Muscle layer of colon (tissue), 2 donors: ENCODE measurements at regions not wholly inside any gene's neighbourhood (a gene's known extent, or its start where the extent isn't known, plus 50 kb on each side); places are given as distances from the start of the nearest gene placed in this dataset.

ENCODE experiments used
- H3K27ac ChIP-seq: one replicate; pipeline ENCODE4 v1.7.0; 2013; ENCODE audit warnings: low read depth, mild to moderate bottlenecking, low read length, moderate library complexity
- H3K27me3 ChIP-seq, 2 donors: one replicate each; pipeline ENCODE4 v1.7.0; 2013; ENCODE audit warnings: low read length in 2 of 2, mild to moderate bottlenecking in 2 of 2; ENCODE audit not compliant: insufficient read depth in 2 of 2, control insufficient read depth in 1 of 2
- H3K36me3 ChIP-seq: one replicate; pipeline ENCODE4 v1.7.0; 2013; ENCODE audit warnings: mild to moderate bottlenecking, low read length; ENCODE audit not compliant: insufficient read depth
- H3K4me1 ChIP-seq: one replicate; pipeline ENCODE4 v1.7.0; 2013; ENCODE audit warnings: mild to moderate bottlenecking, low read length; ENCODE audit not compliant: insufficient read depth
- H3K4me3 ChIP-seq, 2 donors: one replicate each; pipeline ENCODE4 v1.7.0; 2013; ENCODE audit warnings: low read length in 2 of 2, low read depth in 1 of 2, mild to moderate bottlenecking in 1 of 2, moderate library complexity in 1 of 2
- H3K9ac ChIP-seq: one replicate; pipeline ENCODE4 v1.7.0; 2013; ENCODE audit warnings: low read length
- H3K9me3 ChIP-seq: one replicate; pipeline ENCODE4 v1.7.0; 2013; ENCODE audit warnings: mild to moderate bottlenecking, low read length
- donor health status: abdominal sarcoma.
- donor health status: Adenocarcinoma of cecum.

GRCh38 chr4:65789805-65790204 is 119.5 kb upstream of the EPHA5 start:
- Histone ChIP-seq H3K9ac (no peak overlapping the region), H3K36me3 (no peaks in the 10 kb centered on the region), H3K4me1 (no peaks in the 10 kb centered on the region), H3K4me3 (no peak overlapping the region), H3K9me3 (no peaks in the 10 kb centered on the region), H3K27ac (no peak overlapping the region), H3K27me3 (no peaks in the 10 kb centered on the region)

GRCh38 chr4:65789341-65789740 is 119.1 kb upstream of the EPHA5 start:
- H3K9me3 ChIP-seq = no peaks in the 10 kb centered on the region
- H3K4me1 ChIP-seq = no peaks in the 10 kb centered on the region
- no peaks in the 10 kb centered on the region for H3K27me3 ChIP-seq
- no peak overlapping the region for H3K27ac ChIP-seq
- no peak overlapping the region for H3K4me3 ChIP-seq
- H3K9ac ChIP-seq = no peak overlapping the region
- H3K36me3 ChIP-seq = no peaks in the 10 kb centered on the region

GRCh38 chr4:65777270-65777669 is 107.0 kb upstream of the EPHA5 start:
- no peaks in the 10 kb centered on the region for H3K36me3 ChIP-seq
- no peak overlapping the region for H3K4me3 ChIP-seq
- no peak overlapping the region for H3K27ac ChIP-seq
- H3K4me1 ChIP-seq = no peaks in the 10 kb centered on the region
- H3K27me3 ChIP-seq = no peaks in the 10 kb centered on the region
- H3K9me3 ChIP-seq = no peaks in the 10 kb centered on the region
- no peak overlapping the region for H3K9ac ChIP-seq

- Histone ChIP-seq H3K36me3 (no peaks in the 10 kb centered on the region), H3K27ac (no peak overlapping the region), H3K9ac (no peak overlapping the region), H3K9me3 (no peaks in the 10 kb centered on the region), H3K4me3 (no peak overlapping the region), H3K27me3 (no peaks in the 10 kb centered on the region), H3K4me1 (no peaks in the 10 kb centered on the region)
Observed at GRCh38 chr4:65773636-65774035, 103.3 kb upstream of the EPHA5 start.

- no peak overlapping the region for H3K27ac ChIP-seq
- no peaks in the 10 kb centered on the region for H3K4me1 ChIP-seq
- H3K4me3 ChIP-seq = no peak overlapping the region
- H3K9ac ChIP-seq = no peak overlapping the region
- no peaks in the 10 kb centered on the region for H3K27me3 ChIP-seq
- no peaks in the 10 kb centered on the region for H3K36me3 ChIP-seq
- H3K9me3 ChIP-seq = no peaks in the 10 kb centered on the region
Observed at GRCh38 chr4:65747386-65747785, 77.1 kb upstream of the EPHA5 start.

- Histone ChIP-seq H3K4me1 (no peaks in the 10 kb centered on the region), H3K27ac (no peak overlapping the region), H3K9ac (no peak overlapping the region), H3K27me3 (no peaks in the 10 kb centered on the region), H3K9me3 (no peaks in the 10 kb centered on the region), H3K4me3 (no peak overlapping the region), H3K36me3 (no peaks in the 10 kb centered on the region)
Observed at GRCh38 chr4:65738134-65738533, 67.8 kb upstream of the EPHA5 start.

- Histone ChIP-seq H3K36me3 (no peaks in the 10 kb centered on the region), H3K4me3 (no peak overlapping the region), H3K9me3 (no peaks in the 10 kb centered on the region), H3K4me1 (no peaks in the 10 kb centered on the region), H3K9ac (no peak overlapping the region), H3K27ac (no peak overlapping the region), H3K27me3 (no peaks in the 10 kb centered on the region)
Observed at GRCh38 chr4:65737672-65738071, 67.4 kb upstream of the EPHA5 start.

GRCh38 chr4:65724973-65725372 is 54.7 kb upstream of the EPHA5 start:
- no peak overlapping the region for H3K4me3 ChIP-seq
- H3K27me3 ChIP-seq = no peaks in the 10 kb centered on the region
- no peaks in the 10 kb centered on the region for H3K9me3 ChIP-seq
- H3K9ac ChIP-seq = no peak overlapping the region
- no peak overlapping the region for H3K27ac ChIP-seq
- H3K36me3 ChIP-seq = no peaks in the 10 kb centered on the region
- no peaks in the 10 kb centered on the region for H3K4me1 ChIP-seq
